Omental fat pad (tissue), 3 donors: ENCODE measurements at regions not wholly inside any gene's neighbourhood (a gene's known extent, or its start where the extent isn't known, plus 50 kb on each side); places are given as distances from the start of the nearest gene placed in this dataset.

Experiments
- ATAC-seq: fragments of 150-250 bp; one replicate; pipeline ENCODE4 v1.9.1; 2016; ENCODE audit warnings: mild to moderate bottlenecking, moderate library complexity; ENCODE audit not compliant: low FRiP score
- DNase-seq: peaks from one replicate; pipeline ENCODE4 v3.0.0-alpha.2; 2019; ENCODE audit warnings: low spot score
- CTCF ChIP-seq, 3 donors: fragments of 450-650 bp; IDR thresholded peaks; one replicate each; pipeline ENCODE4 v1.5.1; 2016 to 2017; ENCODE audit warnings: antibody characterized with exemption in 3 of 3, mild to moderate bottlenecking in 3 of 3, moderate library complexity in 2 of 3

DNA sequence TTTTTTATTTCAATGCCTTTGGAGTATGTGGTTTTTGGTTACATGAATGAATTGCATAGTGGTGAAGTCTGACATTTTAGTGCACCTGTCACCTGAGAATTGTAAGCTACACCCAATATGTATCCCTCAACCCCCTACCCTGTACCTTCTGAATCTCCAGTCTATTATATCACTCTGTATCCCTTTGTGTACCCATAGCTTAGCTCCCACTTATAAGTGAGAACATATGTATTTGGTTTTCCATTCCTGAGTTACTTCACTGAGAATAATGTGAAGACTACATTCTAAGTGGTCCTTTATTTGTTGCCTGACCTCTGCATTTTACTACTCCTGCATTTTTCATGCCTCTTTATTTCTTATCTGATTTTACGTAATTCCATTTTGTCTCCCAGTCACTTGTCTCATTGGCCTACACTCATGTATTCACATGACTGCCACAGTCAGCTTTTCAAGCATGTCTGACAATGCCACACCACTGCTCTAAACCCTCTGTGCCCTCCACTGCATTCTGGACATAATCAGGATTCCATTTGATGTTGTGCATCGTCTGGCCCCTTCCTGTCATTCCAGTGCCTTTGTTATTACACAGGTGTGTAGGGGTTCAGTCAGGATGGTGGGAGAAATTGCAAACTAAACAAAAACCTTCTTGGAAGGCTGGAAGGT lies 1325.5 kb downstream of the XPNPEP1 start:
- ATAC-seq (no peak), DNase-seq (no peak)
- TF ChIP-seq CTCF (IDR thresholded peaks at IDR 0.05) = no peak

GRCh38 chr10:108597031-108597430 lies 1326.3 kb downstream of the XPNPEP1 start:
- no peak for DNase-seq
- no peak for ATAC-seq
- no peak for TF ChIP-seq CTCF (IDR thresholded peaks at IDR 0.05)

GRCh38 chr10:108592956-108593355 lies 1330.4 kb downstream of the XPNPEP1 start:
- DNase-seq = no peak
- TF ChIP-seq CTCF (IDR thresholded peaks at IDR 0.05) = no peak
- ATAC-seq = no peak

- no peak for ATAC-seq
- no peak for TF ChIP-seq CTCF (IDR thresholded peaks at IDR 0.05)
- DNase-seq = no peak
These were observed 1331.9 kb downstream of the XPNPEP1 start for GRCh38 chr10:108591417-108591816.

DNA sequence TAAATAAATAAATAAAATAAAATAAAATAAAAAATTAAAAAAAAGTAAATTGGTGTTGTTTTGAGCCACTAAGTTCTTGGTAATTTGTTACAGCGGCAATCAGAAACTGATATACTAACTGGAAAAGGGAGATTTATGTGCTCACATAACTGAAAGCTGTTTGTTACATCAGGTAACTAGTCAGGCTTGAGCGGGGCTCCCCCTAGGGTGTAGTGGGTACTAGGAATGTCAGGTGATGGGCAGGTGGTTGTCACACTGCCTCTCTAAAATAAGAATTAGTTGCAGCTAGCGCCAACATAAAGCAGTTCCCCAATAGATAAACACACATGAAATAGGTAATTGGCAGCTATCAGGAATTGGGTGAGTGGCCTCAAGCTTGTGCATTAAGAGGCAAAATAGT lies 1336.9 kb downstream of the XPNPEP1 start:
- DNase-seq = no peak
- TF ChIP-seq CTCF (IDR thresholded peaks at IDR 0.05) = no peak
- no peak for ATAC-seq

GRCh38 chr10:108583877-108584276 lies 1339.4 kb downstream of the XPNPEP1 start:
- no peak for TF ChIP-seq CTCF (IDR thresholded peaks at IDR 0.05)
- ATAC-seq (no peak), DNase-seq (no peak)

DNA sequence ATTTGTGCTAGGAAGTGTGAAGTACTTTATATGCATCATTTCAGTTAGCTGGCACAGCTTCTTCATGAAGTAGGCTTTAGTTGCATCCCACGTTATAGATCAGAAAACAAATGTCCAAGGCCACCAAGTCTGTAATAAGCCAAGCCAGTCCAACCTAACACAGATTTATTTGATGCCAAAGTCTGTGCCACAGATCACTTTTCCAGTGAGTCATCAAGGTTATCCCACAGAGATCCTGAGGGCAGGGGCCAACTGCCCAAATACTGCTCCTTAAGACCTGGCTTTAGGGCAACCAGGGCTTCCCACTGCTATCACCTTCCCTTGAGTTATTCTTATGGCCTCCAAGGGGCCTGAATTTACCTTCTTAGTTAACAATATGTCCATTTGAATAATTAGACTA lies 1340.4 kb downstream of the XPNPEP1 start:
- no peak for DNase-seq
- no peak for ATAC-seq
- no peak for TF ChIP-seq CTCF (IDR thresholded peaks at IDR 0.05)
